SK-N-SH (cell line): ENCODE measurements at regions not wholly inside any gene's neighbourhood (a gene's known extent, or its start where the extent isn't known, plus 50 kb on each side); places are given as distances from the start of the nearest gene placed in this dataset.

Source experiments
- CTCF ChIA-PET: fragments of 300-600, 350-600 bp; formaldehyde crosslinking; extraction: SDS; loops from one replicate; lab custom pipeline; 2021; lab: Yijun Ruan, JAX
- POLR2A ChIA-PET: fragments of 350-600 bp; sonication (Branson Sonifier 250); formaldehyde crosslinking; extraction: SDS; loops from one replicate; lab custom pipeline; 2020; ENCODE audit warnings: antibody characterized with exemption, inconsistent platforms; lab: Yijun Ruan, JAX
- DNase-seq: peaks from one replicate; pipeline ENCODE4 v3.0.0; 2012
- H2AFZ ChIP-seq: fragments of 200-600 bp; sonication (generic); 2 replicates; pipeline ENCODE4 v1.8.1; 2016; ENCODE audit warnings: antibody characterized with exemption, mild to moderate bottlenecking, low read depth
- H3F3A ChIP-seq: fragments of 200-600 bp; sonication (generic); replicated peaks from 2 replicates; pipeline ENCODE3; 2016; ENCODE audit warnings: antibody characterized with exemption, mild to moderate bottlenecking; ENCODE audit not compliant: insufficient read depth
- H3K27ac ChIP-seq, 2 experiments: fragments of 200-500 bp in 1 of 2; fragments of 200-600 bp in 1 of 2; sonication (Bioruptor generic) in 1 of 2; sonication (generic), shearing (Covaris generic) in 1 of 2; 2 replicates each; pipeline versions ENCODE4 v1.5.1 to v1.6.1; 2014 to 2016; ENCODE audit warnings: low read depth in 2 of 2, inconsistent platforms in 1 of 2, low read length in 1 of 2, mild to moderate bottlenecking in 1 of 2, mixed read lengths in 1 of 2
- H3K27me3 ChIP-seq: fragments of 200-600 bp; sonication (generic), shearing (Covaris generic); 2 replicates; pipeline ENCODE4 v1.6.1; 2016; ENCODE audit warnings: mixed run types; ENCODE audit not compliant: insufficient read depth
- H3K36me3 ChIP-seq, 2 experiments: fragments of 200-500 bp in 1 of 2; fragments of 200-600 bp in 1 of 2; sonication (Bioruptor generic) in 1 of 2; sonication (generic) in 1 of 2; replicated peaks in 1 of 2; 2 replicates each; pipeline versions ENCODE3 to v1.5.1; 2014 to 2016; ENCODE audit warnings: low read length in 1 of 2, mild to moderate bottlenecking in 1 of 2; ENCODE audit not compliant: insufficient read depth in 2 of 2, control insufficient read depth in 1 of 2
- H3K4me1 ChIP-seq, 2 experiments: fragments of 200-500 bp in 1 of 2; fragments of 200-600 bp in 1 of 2; sonication (Bioruptor generic) in 1 of 2; sonication (generic), shearing (Covaris generic) in 1 of 2; 2 replicates each; pipeline versions ENCODE4 v1.5.1 to v1.6.1; 2014 to 2016; ENCODE audit warnings: low read depth in 1 of 2, low read length in 1 of 2, mixed run types in 1 of 2; ENCODE audit not compliant: insufficient read depth in 2 of 2, control insufficient read depth in 1 of 2
- H3K4me2 ChIP-seq: fragments of 200-600 bp; sonication (generic), shearing (Covaris generic); 2 replicates; pipeline ENCODE4 v1.6.1; 2017; ENCODE audit warnings: mixed run types
- H3K4me3 ChIP-seq, 2 experiments: fragments of 200-500 bp in 1 of 2; fragments of 200-600 bp in 1 of 2; sonication (Bioruptor generic) in 1 of 2; sonication (generic), shearing (Covaris generic) in 1 of 2; 2 replicates each; pipeline versions ENCODE4 v1.5.1 to v1.8.1; 2014 to 2016; ENCODE audit warnings: low read depth in 2 of 2, inconsistent platforms in 1 of 2, low read length in 1 of 2, mild to moderate bottlenecking in 1 of 2, mixed read lengths in 1 of 2, moderate library complexity in 1 of 2
- H3K79me2 ChIP-seq: fragments of 200-600 bp; sonication (generic); 2 replicates; pipeline ENCODE4 v1.8.1; 2017; ENCODE audit warnings: mild to moderate bottlenecking; ENCODE audit not compliant: insufficient read depth
- H3K9ac ChIP-seq: fragments of 200-600 bp; sonication (generic); 2 replicates; pipeline ENCODE4 v1.6.1; 2017; ENCODE audit warnings: mixed run types
- H3K9me2 ChIP-seq: fragments of 200-600 bp; sonication (generic); 2 replicates; pipeline ENCODE4 v1.6.1; 2017; ENCODE audit warnings: mixed run types
- H3K9me3 ChIP-seq: fragments of 200-600 bp; sonication (generic); 2 replicates; pipeline ENCODE4 v1.6.1; 2017; ENCODE audit warnings: mixed run types, mild to moderate bottlenecking, moderate library complexity
- H4K20me1 ChIP-seq: fragments of 200-600 bp; sonication (generic); 2 replicates; pipeline ENCODE4 v1.6.1; 2017; ENCODE audit warnings: mild to moderate bottlenecking, mixed run types; ENCODE audit not compliant: insufficient read depth
- CTCF ChIP-seq: fragments of 200-600 bp; sonication (generic); IDR thresholded peaks from 2 replicates; pipeline ENCODE4 v1.6.1; 2017; ENCODE audit warnings: antibody characterized with exemption, mild to moderate bottlenecking, moderate library complexity
- FOXJ3 ChIP-seq: sonication (generic); formaldehyde crosslinking; IDR thresholded peaks from 2 replicates; pipeline ENCODE4 v1.5.1; 2020; ENCODE audit warnings: mild to moderate bottlenecking, missing genetic modification reagents
- GABPA ChIP-seq: IDR thresholded peaks from 2 replicates; pipeline ENCODE4 v1.4.0; 2012; ENCODE audit warnings: low read depth, mild to moderate bottlenecking
- GATA2 ChIP-seq: sonication (generic); formaldehyde crosslinking; IDR thresholded peaks from 2 replicates; pipeline ENCODE4 v1.5.0; 2020; ENCODE audit warnings: mild to moderate bottlenecking, missing genetic modification reagents
- JUND ChIP-seq: IDR thresholded peaks from 2 replicates; pipeline ENCODE4 v1.4.0; 2012
- MEF2A ChIP-seq: IDR thresholded peaks from 2 replicates; pipeline ENCODE4 v1.4.0; 2012; ENCODE audit warnings: low read depth, borderline replicate concordance
- MXI1 ChIP-seq: IDR thresholded peaks from 2 replicates; pipeline ENCODE4 v1.6.1; 2012; ENCODE audit warnings: mild to moderate bottlenecking, low read depth, low read length, improper control_type of control experiment
- NFIC ChIP-seq: IDR thresholded peaks from 2 replicates; pipeline ENCODE4 v1.4.0; 2012; ENCODE audit warnings: borderline replicate concordance
- NRF1 ChIP-seq: IDR thresholded peaks from 2 replicates; pipeline ENCODE4 v1.6.1; 2012; ENCODE audit warnings: low read depth, mild to moderate bottlenecking, low read length
- POLR2AphosphoS5 ChIP-seq: IDR thresholded peaks from 2 replicates; pipeline ENCODE4 v1.6.1; 2012; ENCODE audit warnings: low read depth, low read length
- RCOR1 ChIP-seq: fragments of 150-350 bp; IDR thresholded peaks from 2 replicates; pipeline ENCODE4 v1.6.1; 2017; ENCODE audit warnings: antibody characterized with exemption, low read length
- RFX5 ChIP-seq: IDR thresholded peaks from 2 replicates; pipeline ENCODE4 v1.6.1; 2012; ENCODE audit warnings: mild to moderate bottlenecking, improper control_type of control experiment, low read length
- RXRA ChIP-seq: IDR thresholded peaks from 2 replicates; pipeline ENCODE4 v1.4.0; 2012; ENCODE audit warnings: low read depth, mild to moderate bottlenecking, borderline replicate concordance
- SIN3A ChIP-seq: IDR thresholded peaks from 2 replicates; pipeline ENCODE4 v1.6.1; 2012; ENCODE audit warnings: low read depth, mild to moderate bottlenecking, low read length, moderate library complexity, borderline replicate concordance
- TAF1 ChIP-seq: IDR thresholded peaks from 2 replicates; pipeline ENCODE4 v1.6.1; 2012; ENCODE audit warnings: low read depth, mild to moderate bottlenecking, low read length, moderate library complexity, borderline replicate concordance
- TEAD4 ChIP-seq: IDR thresholded peaks from 2 replicates; pipeline ENCODE4 v1.4.0; 2012; ENCODE audit warnings: mild to moderate bottlenecking, borderline replicate concordance; ENCODE audit not compliant: insufficient read depth
- YY1 ChIP-seq: IDR thresholded peaks from 2 replicates; pipeline ENCODE4 v1.4.0; 2012; ENCODE audit warnings: low read depth, mild to moderate bottlenecking
- WGBS: methylation state at CpG from one replicate; pipeline ENCODE4 v1.1.6; 2017; ENCODE audit warnings: low lambda C conversion rate; 5-methylcytosine and 5-hydroxymethylcytosine counted together
- TF ChIP-seq, protein P1 (sequence below): fragments of 150-350 bp; IDR thresholded peaks from 2 replicates; pipeline ENCODE4 v1.6.1; 2017; ENCODE audit warnings: antibody characterized with exemption, low read length, low read depth, borderline replicate concordance
- TF ChIP-seq, protein P2 (sequence below): fragments of 150-350 bp; IDR thresholded peaks from 2 replicates; pipeline ENCODE4 v1.6.1; 2016; ENCODE audit warnings: mild to moderate bottlenecking, low read depth, low read length
- TF ChIP-seq, protein P3 (sequence below): IDR thresholded peaks from 2 replicates; pipeline ENCODE4; 2012
- TF ChIP-seq, protein P4 (sequence below): IDR thresholded peaks from 2 replicates; pipeline ENCODE4 v1.4.0; 2012; ENCODE audit warnings: low read depth, borderline replicate concordance

- Histone ChIP-seq H3K4me3 (no peak overlapping the region), H3K27me3 (no peaks in the 10 kb centered on the region), H4K20me1 (no peaks in the 10 kb centered on the region), H3K9me3 (no peaks in the 10 kb centered on the region), H3K4me2 (no peak overlapping the region), H2AFZ (no peak overlapping the region), H3K9me2 (no peaks in the 10 kb centered on the region), H3K79me2 (no peaks in the 10 kb centered on the region), H3K27ac (no peak overlapping the region), H3K9ac (no peak overlapping the region), H3K36me3 (no peaks in the 10 kb centered on the region), H3F3A (no peaks in the 10 kb centered on the region), H3K4me1 (no peaks in the 10 kb centered on the region)
- DNase-seq: no peak
- no peak for TF ChIP-seq MXI1
- TF ChIP-seq NFIC: no peak
- CTCF ChIA-PET: no interaction called here
- POLR2A ChIA-PET: no interaction called here
- WGBS: 42% methylated on average over 3 of the region's 3 CpGs
These were observed 216.4 kb upstream of the DYNLRB2 start for GRCh38 chr16:80324371-80324770.

- CTCF ChIA-PET: no interaction called here
- WGBS: 23% methylated on average over 3 of the region's 3 CpGs
These were observed 217.0 kb upstream of the DYNLRB2 start for GRCh38 chr16:80323808-80324195.

More at GRCh38 chr16:80323808-80324195, 217.0 kb upstream of the DYNLRB2 start:
- DNase-seq: no peak
- Histone ChIP-seq H3K9me2 (no peaks in the 10 kb centered on the region), H3K9ac (no peak overlapping the region), H2AFZ (no peak overlapping the region), H3K9me3 (no peaks in the 10 kb centered on the region), H3K27ac (no peak overlapping the region), H3F3A (no peaks in the 10 kb centered on the region), H3K36me3 (no peaks in the 10 kb centered on the region), H3K4me3 (no peak overlapping the region), H4K20me1 (no peaks in the 10 kb centered on the region), H3K27me3 (no peaks in the 10 kb centered on the region), H3K4me1 (no peaks in the 10 kb centered on the region), H3K79me2 (no peaks in the 10 kb centered on the region), H3K4me2 (no peak overlapping the region)
- TF ChIP-seq TEAD4 (no peak), NRF1 (no peak), RXRA (no peak), POLR2AphosphoS5 (no peak), GABPA (no peak), NFIC (no peak), RCOR1 (no peak), RFX5 (no peak), CTCF (no peak), SIN3A (no peak), TAF1 (no peak), FOXJ3 (CRISPR knock-in tag) (no peak), YY1 (no peak), GATA2 (CRISPR knock-in tag) (no peak), MEF2A (no peak), JUND (no peak)
- TF ChIP-seq, protein P1, sequence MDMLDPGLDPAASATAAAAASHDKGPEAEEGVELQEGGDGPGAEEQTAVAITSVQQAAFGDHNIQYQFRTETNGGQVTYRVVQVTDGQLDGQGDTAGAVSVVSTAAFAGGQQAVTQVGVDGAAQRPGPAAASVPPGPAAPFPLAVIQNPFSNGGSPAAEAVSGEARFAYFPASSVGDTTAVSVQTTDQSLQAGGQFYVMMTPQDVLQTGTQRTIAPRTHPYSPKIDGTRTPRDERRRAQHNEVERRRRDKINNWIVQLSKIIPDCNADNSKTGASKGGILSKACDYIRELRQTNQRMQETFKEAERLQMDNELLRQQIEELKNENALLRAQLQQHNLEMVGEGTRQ: no peak
- TF ChIP-seq, protein P2, sequence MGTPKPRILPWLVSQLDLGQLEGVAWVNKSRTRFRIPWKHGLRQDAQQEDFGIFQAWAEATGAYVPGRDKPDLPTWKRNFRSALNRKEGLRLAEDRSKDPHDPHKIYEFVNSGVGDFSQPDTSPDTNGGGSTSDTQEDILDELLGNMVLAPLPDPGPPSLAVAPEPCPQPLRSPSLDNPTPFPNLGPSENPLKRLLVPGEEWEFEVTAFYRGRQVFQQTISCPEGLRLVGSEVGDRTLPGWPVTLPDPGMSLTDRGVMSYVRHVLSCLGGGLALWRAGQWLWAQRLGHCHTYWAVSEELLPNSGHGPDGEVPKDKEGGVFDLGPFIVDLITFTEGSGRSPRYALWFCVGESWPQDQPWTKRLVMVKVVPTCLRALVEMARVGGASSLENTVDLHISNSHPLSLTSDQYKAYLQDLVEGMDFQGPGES: no peak
- TF ChIP-seq, protein P3, sequence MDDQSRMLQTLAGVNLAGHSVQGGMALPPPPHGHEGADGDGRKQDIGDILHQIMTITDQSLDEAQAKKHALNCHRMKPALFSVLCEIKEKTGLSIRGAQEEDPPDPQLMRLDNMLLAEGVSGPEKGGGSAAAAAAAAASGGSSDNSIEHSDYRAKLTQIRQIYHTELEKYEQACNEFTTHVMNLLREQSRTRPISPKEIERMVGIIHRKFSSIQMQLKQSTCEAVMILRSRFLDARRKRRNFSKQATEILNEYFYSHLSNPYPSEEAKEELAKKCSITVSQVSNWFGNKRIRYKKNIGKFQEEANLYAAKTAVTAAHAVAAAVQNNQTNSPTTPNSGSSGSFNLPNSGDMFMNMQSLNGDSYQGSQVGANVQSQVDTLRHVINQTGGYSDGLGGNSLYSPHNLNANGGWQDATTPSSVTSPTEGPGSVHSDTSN: no peak
- TF ChIP-seq, protein P4, sequence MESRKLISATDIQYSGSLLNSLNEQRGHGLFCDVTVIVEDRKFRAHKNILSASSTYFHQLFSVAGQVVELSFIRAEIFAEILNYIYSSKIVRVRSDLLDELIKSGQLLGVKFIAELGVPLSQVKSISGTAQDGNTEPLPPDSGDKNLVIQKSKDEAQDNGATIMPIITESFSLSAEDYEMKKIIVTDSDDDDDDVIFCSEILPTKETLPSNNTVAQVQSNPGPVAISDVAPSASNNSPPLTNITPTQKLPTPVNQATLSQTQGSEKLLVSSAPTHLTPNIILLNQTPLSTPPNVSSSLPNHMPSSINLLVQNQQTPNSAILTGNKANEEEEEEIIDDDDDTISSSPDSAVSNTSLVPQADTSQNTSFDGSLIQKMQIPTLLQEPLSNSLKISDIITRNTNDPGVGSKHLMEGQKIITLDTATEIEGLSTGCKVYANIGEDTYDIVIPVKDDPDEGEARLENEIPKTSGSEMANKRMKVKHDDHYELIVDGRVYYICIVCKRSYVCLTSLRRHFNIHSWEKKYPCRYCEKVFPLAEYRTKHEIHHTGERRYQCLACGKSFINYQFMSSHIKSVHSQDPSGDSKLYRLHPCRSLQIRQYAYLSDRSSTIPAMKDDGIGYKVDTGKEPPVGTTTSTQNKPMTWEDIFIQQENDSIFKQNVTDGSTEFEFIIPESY: no peak
- POLR2A ChIA-PET: no interaction called here
